ENCODE measurements at regions not wholly inside any gene's neighbourhood (a gene's known extent, or its start where the extent isn't known, plus 50 kb on each side); places are given as distances from the start of the nearest gene placed in this dataset.

DNA sequence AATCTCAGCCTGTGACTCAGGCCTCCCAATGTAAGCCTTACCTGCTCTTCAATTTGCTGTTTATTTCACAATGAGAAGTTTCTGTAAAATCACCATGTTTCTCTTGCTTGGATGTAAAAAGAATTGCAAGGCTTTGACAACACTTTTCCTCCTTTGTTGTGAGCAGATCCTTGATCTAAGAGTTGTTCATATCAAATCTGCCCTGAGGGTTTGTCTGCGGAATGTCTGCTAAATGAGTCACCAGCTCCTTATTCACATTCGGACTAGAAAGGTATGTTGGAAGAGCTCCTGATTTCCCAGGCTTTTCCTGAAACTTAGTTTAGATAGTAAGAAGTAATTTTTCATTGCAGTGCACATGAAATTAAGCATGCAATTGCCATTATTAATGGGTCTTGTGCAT is 268.2 kb upstream of the TCF4 start:
- TF ChIP-seq CTCF (IDR thresholded peaks at IDR 0.05) (no peak), POLR2A (IDR thresholded peaks at IDR 0.05) (no peak)
